Mammary epithelial cell (primary cell): ENCODE measurements at regions not wholly inside any gene's neighbourhood (a gene's known extent, or its start where the extent isn't known, plus 50 kb on each side); places are given as distances from the start of the nearest gene placed in this dataset.
"Not testable (repeated sequence)": the region's sequence is repeated elsewhere in the genome, so short reads cannot be mapped to it uniquely, and the experiment has no call there.

ENCODE experiments used
- EZH2 ChIP-seq: IDR thresholded peaks from 2 replicates; pipeline ENCODE4 v1.6.1; 2012; ENCODE audit warnings: low read length, inconsistent platforms, borderline replicate concordance
- TF ChIP-seq, protein P1 (sequence below), 2 donors: IDR thresholded peaks in 1 of 2; conservative IDR thresholded peaks in 1 of 2; 2 replicates each; pipeline ENCODE4 v1.5.1; 2011 to 2012; ENCODE audit warnings: inconsistent platforms in 2 of 2, low read length in 2 of 2, mild to moderate bottlenecking in 2 of 2, control low read depth in 1 of 2, low read depth in 1 of 2; ENCODE audit not compliant: insufficient read depth in 1 of 2; ENCODE audit errors: extremely low read depth in 1 of 2

DNA sequence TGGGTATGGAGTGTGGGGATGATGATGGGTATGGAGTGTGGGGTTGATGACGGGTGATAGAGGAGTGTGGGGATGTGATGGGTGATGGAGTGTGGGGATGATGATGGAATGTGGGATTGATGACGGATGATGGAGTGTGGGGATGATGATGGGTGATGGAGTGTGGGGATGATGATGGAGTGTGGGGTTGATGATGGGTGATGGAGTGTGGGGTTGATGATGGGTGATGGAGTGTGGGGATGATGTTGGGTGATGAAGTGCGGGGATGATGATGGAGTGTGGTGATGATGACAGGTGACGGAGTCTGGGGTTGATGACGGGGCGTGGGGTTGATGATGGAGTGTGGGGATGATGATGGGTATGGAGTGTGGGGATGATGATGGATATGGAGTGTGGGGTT is 99.7 kb downstream of the RTP5 start:
- TF ChIP-seq, protein P1, sequence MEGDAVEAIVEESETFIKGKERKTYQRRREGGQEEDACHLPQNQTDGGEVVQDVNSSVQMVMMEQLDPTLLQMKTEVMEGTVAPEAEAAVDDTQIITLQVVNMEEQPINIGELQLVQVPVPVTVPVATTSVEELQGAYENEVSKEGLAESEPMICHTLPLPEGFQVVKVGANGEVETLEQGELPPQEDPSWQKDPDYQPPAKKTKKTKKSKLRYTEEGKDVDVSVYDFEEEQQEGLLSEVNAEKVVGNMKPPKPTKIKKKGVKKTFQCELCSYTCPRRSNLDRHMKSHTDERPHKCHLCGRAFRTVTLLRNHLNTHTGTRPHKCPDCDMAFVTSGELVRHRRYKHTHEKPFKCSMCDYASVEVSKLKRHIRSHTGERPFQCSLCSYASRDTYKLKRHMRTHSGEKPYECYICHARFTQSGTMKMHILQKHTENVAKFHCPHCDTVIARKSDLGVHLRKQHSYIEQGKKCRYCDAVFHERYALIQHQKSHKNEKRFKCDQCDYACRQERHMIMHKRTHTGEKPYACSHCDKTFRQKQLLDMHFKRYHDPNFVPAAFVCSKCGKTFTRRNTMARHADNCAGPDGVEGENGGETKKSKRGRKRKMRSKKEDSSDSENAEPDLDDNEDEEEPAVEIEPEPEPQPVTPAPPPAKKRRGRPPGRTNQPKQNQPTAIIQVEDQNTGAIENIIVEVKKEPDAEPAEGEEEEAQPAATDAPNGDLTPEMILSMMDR (conservative IDR thresholded peaks at IDR 0.05 in 1 of 2, IDR thresholded peaks at IDR 0.05 in 1 of 2; ENCODE audit: extremely low read depth in 1 of 2, insufficient read depth in 1 of 2, low read depth in 1 of 2, low read length in 2 of 2): not testable (repeated sequence)
- TF ChIP-seq EZH2: not testable (repeated sequence)
